Common myeloid progenitor, CD34-positive (primary cell): ENCODE measurements at regions not wholly inside any gene's neighbourhood (a gene's known extent, or its start where the extent isn't known, plus 50 kb on each side); places are given as distances from the start of the nearest gene placed in this dataset.

Source experiments
- CTCF ChIA-PET: fragments of 350-600 bp; sonication (Branson Sonifier 250); formaldehyde crosslinking; loops from one replicate; lab custom pipeline; 2021; ENCODE audit warnings: antibody characterized with exemption; lab: Charles Lee
- POLR2A ChIA-PET: fragments of 350-600 bp; sonication (Branson Sonifier 250); formaldehyde crosslinking; loops from one replicate; lab custom pipeline; 2021; ENCODE audit warnings: antibody characterized with exemption; lab: Charles Lee
- DNase-seq, 3 donors: peaks; one replicate each; pipeline versions ENCODE4 v3.0.0 to v3.0.0-alpha.2; 2013
- H3K27ac ChIP-seq, 2 experiments: 1 replicate in 1 of 2; 2 replicates in 1 of 2; pipeline ENCODE4 v1.7.0; 2013; ENCODE audit warnings: inconsistent platforms in 2 of 2, low read length in 2 of 2, mild to moderate bottlenecking in 2 of 2, low read depth in 1 of 2, moderate library complexity in 1 of 2; ENCODE audit not compliant: severe bottlenecking in 2 of 2, insufficient read depth in 1 of 2, poor library complexity in 1 of 2
- H3K27me3 ChIP-seq, 5 experiments: replicated peaks in 2 of 5; 1 replicate in 3 of 5; 2 replicates in 2 of 5; pipeline versions ENCODE4 v1.6.1 to v1.7.0; 2013; ENCODE audit warnings: low read length in 4 of 5, mild to moderate bottlenecking in 2 of 5, moderate library complexity in 2 of 5, inconsistent platforms in 1 of 5; ENCODE audit not compliant: insufficient read depth in 5 of 5, control insufficient read depth in 4 of 5
- H3K36me3 ChIP-seq, 4 experiments: 1 replicate in 2 of 4; 2 replicates in 2 of 4; pipeline versions ENCODE4 v1.6.1 to v1.7.0; 2013; ENCODE audit warnings: low read length in 3 of 4, control low read depth in 1 of 4, mild to moderate bottlenecking in 1 of 4; ENCODE audit not compliant: control insufficient read depth in 4 of 4, insufficient read depth in 4 of 4
- H3K4me1 ChIP-seq, 4 experiments: 1 replicate in 3 of 4; 2 replicates in 1 of 4; pipeline versions ENCODE4 v1.6.1 to v1.7.1; 2013; ENCODE audit warnings: low read length in 3 of 4, mild to moderate bottlenecking in 3 of 4, control low read depth in 1 of 4, inconsistent platforms in 1 of 4, moderate library complexity in 1 of 4; ENCODE audit not compliant: control insufficient read depth in 4 of 4, insufficient read depth in 4 of 4; ENCODE audit errors: control extremely low read depth in 1 of 4
- H3K4me3 ChIP-seq, 7 experiments: 1 replicate in 4 of 7; 2 replicates in 3 of 7; pipeline versions ENCODE4 v1.5.1 to v1.7.0; 2013; ENCODE audit warnings: mild to moderate bottlenecking in 7 of 7, low read length in 6 of 7, moderate library complexity in 6 of 7, inconsistent platforms in 2 of 7, low read depth in 2 of 7, control low read depth in 1 of 7; ENCODE audit not compliant: insufficient read depth in 4 of 7, control insufficient read depth in 1 of 7; ENCODE audit errors: extremely low read depth in 1 of 7
- H3K9me3 ChIP-seq, 5 experiments: 1 replicate in 4 of 5; 2 replicates in 1 of 5; pipeline versions ENCODE4 v1.6.1 to v1.7.1; 2013; ENCODE audit warnings: low read length in 4 of 5, mild to moderate bottlenecking in 2 of 5, inconsistent platforms in 1 of 5, low read depth in 1 of 5, moderate library complexity in 1 of 5; ENCODE audit not compliant: control insufficient read depth in 4 of 5, insufficient read depth in 2 of 5; ENCODE audit errors: control extremely low read depth in 1 of 5
- WGBS: methylation state at CpG from one replicate; pipeline ENCODE4 v1.1.5; 2013; ENCODE audit not compliant: insufficient coverage; 5-methylcytosine and 5-hydroxymethylcytosine counted together

DNA sequence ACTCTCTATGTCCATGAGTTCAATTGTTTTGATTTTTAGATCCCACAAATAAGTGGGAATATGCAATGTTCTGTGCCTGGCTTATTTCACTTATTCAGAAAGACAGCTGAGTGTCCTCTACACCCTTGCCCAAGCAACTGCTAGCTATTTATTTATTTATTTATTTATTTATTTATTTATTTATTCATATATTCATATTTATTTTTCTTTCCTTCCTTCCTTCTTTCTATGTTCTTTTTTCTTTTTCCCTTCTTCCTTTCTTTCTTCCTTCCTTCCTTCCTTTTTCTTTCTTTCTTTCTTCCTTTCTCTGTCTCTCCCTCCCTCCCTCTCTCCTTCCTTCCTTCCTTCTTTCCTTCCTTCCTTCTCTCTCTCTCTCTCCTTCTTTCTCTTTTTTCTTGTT is 563.4 kb downstream of the BCL11B start:
- Histone ChIP-seq H3K36me3 (no peaks in the 10 kb centered on the region), H3K9me3 (no peaks in the 10 kb centered on the region), H3K27me3 (peaks cover 0 to 2% (median 0%) of the 10 kb centered on the region in 5 experiments), H3K27ac (no peak overlapping the region), H3K4me1 (no peaks in the 10 kb centered on the region), H3K4me3 (no peak overlapping the region)
- ChIA-PET POLR2A (no interaction called here), CTCF (no interaction called here)
- no peak for DNase-seq

DNA sequence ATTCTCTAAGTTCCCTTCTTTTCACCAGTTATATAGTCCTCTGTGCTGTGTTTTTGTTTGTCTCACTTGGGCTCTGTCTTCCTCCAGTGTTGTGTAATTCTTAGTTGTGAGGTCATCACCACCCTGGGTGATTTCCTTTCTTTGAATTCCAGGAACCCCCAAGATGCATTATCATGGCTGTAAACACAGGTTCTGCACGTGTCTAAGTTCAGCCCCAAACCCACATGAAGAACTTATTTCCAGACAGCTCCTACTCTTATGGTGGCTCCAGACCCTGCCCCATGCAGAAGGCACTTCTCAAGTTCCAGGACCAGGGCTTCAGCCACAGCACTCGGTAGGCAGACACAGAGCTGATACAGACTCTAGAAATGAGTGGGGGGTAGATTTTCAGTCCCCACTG is 560.5 kb downstream of the BCL11B start:
- H3K36me3 ChIP-seq, result no peaks in the 10 kb centered on the region
- CTCF ChIA-PET, result no interaction called here
- no peak overlapping the region for H3K4me3 ChIP-seq
- H3K27ac ChIP-seq, result no peak overlapping the region
- no peaks in the 10 kb centered on the region for H3K4me1 ChIP-seq
- WGBS, result 38% methylated on average over 2 of the region's 2 CpGs
- H3K27me3 ChIP-seq, result peaks cover 0 to 2% (median 0%) of the 10 kb centered on the region in 5 experiments
- no peak for DNase-seq
- POLR2A ChIA-PET, result no interaction called here
- H3K9me3 ChIP-seq, result no peaks in the 10 kb centered on the region

DNA sequence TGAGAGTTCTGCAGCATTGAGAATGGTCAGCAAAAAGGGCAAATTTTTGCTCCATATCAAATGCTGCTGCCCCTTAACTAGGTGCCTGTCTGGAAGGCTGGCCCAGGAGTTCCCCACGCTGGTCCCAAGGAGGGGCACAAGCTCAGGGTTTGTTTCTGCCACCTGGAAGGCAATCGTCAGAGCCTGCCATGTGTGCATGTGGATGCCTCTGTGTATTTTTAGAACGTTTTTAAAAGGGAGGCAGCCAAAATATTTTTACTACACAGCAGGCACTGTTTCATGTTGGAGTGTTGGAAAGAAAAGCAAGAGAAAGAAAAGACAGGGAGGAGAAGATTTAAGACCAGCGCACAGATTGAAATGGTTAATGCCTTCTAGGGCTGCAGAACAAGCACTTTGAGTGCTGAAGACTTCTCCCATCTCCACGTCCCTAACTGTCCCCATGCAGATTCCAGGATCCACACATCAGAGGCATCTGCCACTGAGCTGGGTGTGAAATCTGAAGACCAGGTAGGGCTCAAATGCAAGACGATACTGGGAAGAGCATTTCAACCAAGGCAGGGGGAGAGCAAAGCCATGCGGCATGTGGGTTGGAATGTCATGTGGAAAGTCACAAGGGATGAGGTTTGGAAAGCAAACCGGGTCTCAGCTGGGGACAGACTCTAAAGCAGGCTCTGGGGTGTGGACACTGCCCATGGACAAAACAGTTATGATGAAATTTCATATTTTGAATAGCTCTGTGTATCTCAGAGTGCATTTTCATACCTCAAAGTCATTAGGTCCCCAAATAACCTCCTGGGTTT is 557.2 kb downstream of the BCL11B start:
- WGBS, result 82% methylated on average over 7 of the region's 8 CpGs
- POLR2A ChIA-PET, result no interaction called here
- H3K27ac ChIP-seq, result no peak overlapping the region
- no peaks in the 10 kb centered on the region for H3K36me3 ChIP-seq
- no peak overlapping the region for H3K4me3 ChIP-seq
- no peak for DNase-seq
- H3K9me3 ChIP-seq, result no peaks in the 10 kb centered on the region
- H3K4me1 ChIP-seq, result no peaks in the 10 kb centered on the region
- H3K27me3 ChIP-seq, result peaks cover 0 to 2% (median 0%) of the 10 kb centered on the region in 5 experiments
- CTCF ChIA-PET, result interaction anchor here (1.0 kb wide), 1 partner anchor 18 kb away, joined by 3 read pairs; no protein-coding TSS in a partner anchor

DNA sequence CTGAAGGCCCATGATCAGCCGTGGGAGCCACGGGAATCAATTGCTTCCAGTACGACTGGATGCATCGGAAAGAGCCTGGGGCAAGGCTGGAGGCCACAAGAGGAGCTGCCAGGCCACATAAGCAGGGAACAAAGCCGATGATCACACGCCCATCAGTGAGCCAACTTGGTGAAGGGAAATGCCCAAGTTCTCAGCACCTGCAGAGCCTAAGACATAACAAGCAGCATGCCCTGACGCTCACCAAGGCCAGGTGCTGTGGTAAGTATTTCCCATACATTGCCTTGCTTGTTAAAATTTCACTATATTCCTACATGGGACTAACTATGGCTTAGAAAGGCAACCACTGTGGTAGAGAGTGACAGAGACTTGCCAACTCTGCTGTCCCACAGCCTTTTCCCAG is 555.9 kb downstream of the BCL11B start:
- Histone ChIP-seq H3K27ac (no peak overlapping the region), H3K4me3 (no peak overlapping the region), H3K4me1 (no peaks in the 10 kb centered on the region), H3K36me3 (no peaks in the 10 kb centered on the region), H3K9me3 (no peaks in the 10 kb centered on the region), H3K27me3 (no peaks in the 10 kb centered on the region)
- ChIA-PET POLR2A (no interaction called here), CTCF (no interaction called here)
- no peak for DNase-seq
- WGBS, result 90% methylated on average over 6 of the region's 7 CpGs

DNA sequence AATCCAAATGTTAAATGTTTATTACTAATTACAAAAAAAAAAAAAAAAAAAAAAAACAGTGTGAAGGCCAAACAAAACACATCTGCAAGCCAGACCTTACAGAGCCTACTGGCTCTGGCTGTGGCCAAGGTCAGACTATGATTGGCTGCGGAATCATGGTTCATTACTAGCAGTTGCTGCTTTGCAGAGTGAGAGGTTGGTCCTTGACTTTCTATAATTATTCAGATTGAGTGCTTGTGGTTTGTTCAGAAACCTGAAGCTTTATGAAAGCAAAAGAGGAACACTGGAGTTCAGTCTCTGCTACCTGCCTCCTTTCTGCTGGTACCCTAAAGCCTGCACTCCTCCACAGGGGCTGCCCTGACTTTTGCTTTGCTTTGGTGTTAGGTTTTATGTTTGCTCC is 550.9 kb downstream of the BCL11B start:
- H3K4me1 ChIP-seq, result no peaks in the 10 kb centered on the region
- CTCF ChIA-PET, result no interaction called here
- no peak overlapping the region for H3K27ac ChIP-seq
- H3K4me3 ChIP-seq, result no peak overlapping the region
- no peak for DNase-seq
- no peaks in the 10 kb centered on the region for H3K36me3 ChIP-seq
- H3K27me3 ChIP-seq, result peaks cover 0 to 3% (median 0%) of the 10 kb centered on the region in 5 experiments
- POLR2A ChIA-PET, result no interaction called here
- WGBS, result 100% methylated on average over 1 of the region's 1 CpG
- no peaks in the 10 kb centered on the region for H3K9me3 ChIP-seq

DNA sequence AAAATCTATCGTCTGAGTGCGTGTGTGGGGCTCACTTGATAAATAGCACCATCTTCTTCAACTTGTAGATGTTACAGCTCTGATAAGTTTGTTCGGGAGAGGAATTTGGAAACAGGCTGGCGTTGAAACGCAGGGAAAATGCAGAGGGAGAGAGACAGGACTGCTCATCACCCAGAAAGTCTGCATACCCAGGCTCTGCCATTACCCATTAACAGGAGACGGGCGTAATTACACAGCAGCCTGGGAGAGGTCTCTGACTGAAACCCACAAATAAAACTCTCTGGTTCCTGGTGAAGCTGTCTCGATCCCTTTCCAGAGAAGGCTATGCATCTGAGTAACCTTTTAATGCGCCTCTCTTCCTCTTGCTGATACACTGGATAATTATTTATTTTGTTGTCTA is 547.3 kb downstream of the BCL11B start:
- ChIA-PET CTCF (no interaction called here), POLR2A (no interaction called here)
- H3K4me3 ChIP-seq, result no peak overlapping the region
- no peak overlapping the region for H3K27ac ChIP-seq
- DNase-seq, result no peak
- no peaks in the 10 kb centered on the region for H3K36me3 ChIP-seq
- 63% methylated on average over 5 of the region's 9 CpGs for WGBS
- H3K4me1 ChIP-seq, result no peaks in the 10 kb centered on the region
- H3K27me3 ChIP-seq, result peaks cover 0 to 6% (median 0%) of the 10 kb centered on the region in 5 experiments
- H3K9me3 ChIP-seq, result no peaks in the 10 kb centered on the region

DNA sequence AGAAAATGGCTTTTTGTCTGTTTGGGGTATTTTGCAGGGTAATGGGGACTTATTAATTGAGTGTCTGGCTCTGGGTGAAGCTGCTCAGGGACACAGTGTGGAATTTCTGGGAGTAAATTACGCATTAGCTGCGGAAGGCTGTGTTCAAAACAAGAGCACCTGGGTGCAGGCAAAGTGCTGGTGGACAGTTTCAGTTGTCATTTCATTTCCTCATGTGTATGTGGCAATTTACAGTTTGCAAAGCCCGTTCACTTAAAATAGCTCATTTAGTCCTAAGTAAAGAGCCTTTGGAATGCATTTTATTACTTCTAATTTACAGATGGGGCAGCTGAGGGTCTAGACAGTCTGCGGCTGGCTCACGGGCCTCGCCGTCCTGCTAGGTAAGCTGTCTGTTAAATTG is 546.8 kb downstream of the BCL11B start:
- ChIA-PET POLR2A (no interaction called here), CTCF (no interaction called here)
- 76% methylated on average over 3 of the region's 7 CpGs for WGBS

More for the DNA sequence above, 546.8 kb downstream of the BCL11B start:
- Histone ChIP-seq H3K4me3 (no peak overlapping the region), H3K36me3 (no peaks in the 10 kb centered on the region), H3K27me3 (peaks cover 0 to 6% (median 0%) of the 10 kb centered on the region in 5 experiments), H3K27ac (no peak overlapping the region), H3K4me1 (no peaks in the 10 kb centered on the region), H3K9me3 (no peaks in the 10 kb centered on the region)
- no peak for DNase-seq
